PFSK-1 (cell line): ENCODE measurements at regions not wholly inside any gene's neighbourhood (a gene's known extent, or its start where the extent isn't known, plus 50 kb on each side); places are given as distances from the start of the nearest gene placed in this dataset.

Experiments used
- FOXP2 ChIP-seq: optimal IDR thresholded peaks from 2 replicates; pipeline ENCODE3; 2011; ENCODE audit warnings: borderline replicate concordance, control low read depth, inconsistent platforms; ENCODE audit not compliant: insufficient read depth; ENCODE audit errors: extremely low read length, extremely low read depth
- POLR2AphosphoS5 ChIP-seq: IDR thresholded peaks from 2 replicates; pipeline ENCODE4 v1.6.1; 2012; ENCODE audit warnings: low read depth, mild to moderate bottlenecking, control low read depth, low read length, moderate library complexity
- REST ChIP-seq, 2 experiments: IDR thresholded peaks; 2 replicates each; pipeline versions ENCODE4 v1.6.1 to v1.8.0; 2011 to 2012; ENCODE audit warnings: low read depth in 2 of 2, low read length in 2 of 2, control low read depth in 1 of 2, inconsistent platforms in 1 of 2, mild to moderate bottlenecking in 1 of 2, moderate library complexity in 1 of 2; ENCODE audit not compliant: insufficient read depth in 1 of 2
- SIN3A ChIP-seq: IDR thresholded peaks from 2 replicates; pipeline ENCODE4 v1.6.1; 2012; ENCODE audit warnings: mild to moderate bottlenecking, low read length, moderate library complexity, borderline replicate concordance; ENCODE audit not compliant: insufficient read depth
- TAF1 ChIP-seq: IDR thresholded peaks from 2 replicates; pipeline ENCODE4 v1.6.1; 2012; ENCODE audit warnings: low read length, control low read depth, borderline replicate concordance; ENCODE audit not compliant: insufficient read depth

DNA sequence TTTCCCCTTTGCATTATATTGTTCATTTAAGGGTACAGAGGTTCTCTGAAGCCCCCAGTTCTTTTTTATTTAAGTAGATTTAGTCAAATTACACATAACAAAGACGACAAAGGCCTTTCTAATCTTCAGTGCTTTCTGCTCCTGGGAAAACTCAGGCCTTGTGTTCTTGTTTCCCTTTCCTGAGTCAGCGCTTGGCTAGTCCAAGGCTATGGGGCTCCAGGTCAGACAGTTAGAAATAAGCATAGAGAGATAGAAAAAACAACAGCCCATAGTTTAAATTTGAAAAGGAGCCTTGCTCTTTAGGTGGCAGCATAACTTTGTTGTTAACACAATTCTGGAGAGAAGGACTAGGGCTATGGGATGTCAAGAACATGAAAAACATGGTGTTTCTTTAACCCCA lies 97.3 kb downstream of the PPP1R2C start:
- TF ChIP-seq POLR2AphosphoS5: no peak
- TF ChIP-seq TAF1: no peak
- no peak for TF ChIP-seq SIN3A
- TF ChIP-seq REST (IDR thresholded peaks at IDR 0.05; ENCODE audit: insufficient read depth in 1 of 2, low read depth in 2 of 2, low read length in 2 of 2): no peak
- TF ChIP-seq FOXP2: no peak
